ENCODE measurements at regions not wholly inside any gene's neighbourhood (a gene's known extent, or its start where the extent isn't known, plus 50 kb on each side); places are given as distances from the start of the nearest gene placed in this dataset.

DNA sequence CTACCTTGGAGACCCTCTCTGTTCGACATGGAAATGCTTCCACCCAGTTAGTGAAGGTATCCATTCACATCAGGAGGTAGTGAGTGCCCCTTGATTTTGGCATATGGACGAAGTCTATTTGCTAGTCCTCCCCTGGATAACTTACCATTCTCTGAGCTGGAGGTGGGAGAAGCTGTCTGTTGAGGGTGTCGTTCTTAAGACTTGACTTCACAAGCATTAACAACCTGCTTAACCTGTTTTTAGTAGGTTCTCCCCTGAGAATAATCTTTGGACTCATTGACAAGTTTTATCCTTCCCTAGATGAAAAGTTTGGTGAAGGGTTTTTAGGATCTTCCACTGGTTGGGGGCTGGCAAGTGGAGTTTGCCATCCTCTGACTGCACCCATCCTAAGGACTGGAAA is 1053.8 kb upstream of the CNTN5 start:
- Histone ChIP-seq H3K36me3 (no peaks in the 10 kb centered on the region), H3K27me3 (no peaks in the 10 kb centered on the region), H3K27ac (no peak overlapping the region), H3K4me3 (no peak overlapping the region), H3K4me1 (no peaks in the 10 kb centered on the region), H3K9me3 (no peaks in the 10 kb centered on the region)
- intact Hi-C loops (cut with DNase I; ENCODE audit: low total_unique reads), result no loop called here
- TF ChIP-seq POLR2AphosphoS5 (IDR thresholded peaks at IDR 0.05) (no peak), CTCF (IDR thresholded peaks at IDR 0.05) (no peak), POLR2A (IDR thresholded peaks at IDR 0.05) (no peak)
- DNase-seq (ENCODE audit: low spot score in 2 of 2), result no peak

GRCh38 chr11:97968071-97968470 is 1052.7 kb upstream of the CNTN5 start:
- no peaks in the 10 kb centered on the region for H3K4me1 ChIP-seq
- no peaks in the 10 kb centered on the region for H3K36me3 ChIP-seq
- no peaks in the 10 kb centered on the region for H3K27me3 ChIP-seq
- no peak overlapping the region for H3K4me3 ChIP-seq
- no peak overlapping the region for H3K27ac ChIP-seq
- H3K9me3 ChIP-seq, result no peaks in the 10 kb centered on the region
- TF ChIP-seq POLR2AphosphoS5 (IDR thresholded peaks at IDR 0.05) (no peak), POLR2A (IDR thresholded peaks at IDR 0.05) (no peak)
- intact Hi-C loops (cut with DNase I; ENCODE audit: low total_unique reads), result no loop called here
- DNase-seq (ENCODE audit: low spot score in 2 of 2), result no peak

GRCh38 chr11:97972731-97973130 is 1048.0 kb upstream of the CNTN5 start:
- no peak overlapping the region for H3K27ac ChIP-seq
- no peaks in the 10 kb centered on the region for H3K4me1 ChIP-seq
- H3K4me3 ChIP-seq, result no peak overlapping the region
- intact Hi-C loops (cut with DNase I; ENCODE audit: low total_unique reads), result no loop called here
- H3K27me3 ChIP-seq, result no peaks in the 10 kb centered on the region
- H3K9me3 ChIP-seq, result no peaks in the 10 kb centered on the region
- no peak for DNase-seq (ENCODE audit: low spot score in 2 of 2)
- no peaks in the 10 kb centered on the region for H3K36me3 ChIP-seq
- TF ChIP-seq POLR2AphosphoS5 (IDR thresholded peaks at IDR 0.05), result no peak

- TF ChIP-seq POLR2AphosphoS5 (IDR thresholded peaks at IDR 0.05), result no peak
- no peak for TF ChIP-seq CTCF (IDR thresholded peaks at IDR 0.05)
- no peak for TF ChIP-seq POLR2A (IDR thresholded peaks at IDR 0.05)
- DNase-seq (ENCODE audit: low spot score in 2 of 2), result no peak
Observed at GRCh38 chr11:97973352-97973857, 1047.3 kb upstream of the CNTN5 start.

GRCh38 chr11:97974798-97975498 is 1045.8 kb upstream of the CNTN5 start:
- H3K4me1 ChIP-seq, result no peaks in the 10 kb centered on the region
- DNase-seq (ENCODE audit: low spot score in 2 of 2), result no peak
- intact Hi-C loops (cut with DNase I; ENCODE audit: low total_unique reads), result no loop called here
- H3K27ac ChIP-seq, result no peak overlapping the region
- H3K9me3 ChIP-seq, result no peaks in the 10 kb centered on the region
- no peaks in the 10 kb centered on the region for H3K36me3 ChIP-seq
- H3K27me3 ChIP-seq, result no peaks in the 10 kb centered on the region
- no peak overlapping the region for H3K4me3 ChIP-seq
- TF ChIP-seq POLR2A (IDR thresholded peaks at IDR 0.05), result no peak
- TF ChIP-seq POLR2AphosphoS5 (IDR thresholded peaks at IDR 0.05), result no peak
- TF ChIP-seq CTCF (IDR thresholded peaks at IDR 0.05), result no peak

More at GRCh38 chr11:97973352-97973857, 1047.3 kb upstream of the CNTN5 start:
- H3K9me3 ChIP-seq, result no peaks in the 10 kb centered on the region
- H3K27me3 ChIP-seq, result no peaks in the 10 kb centered on the region
- H3K4me1 ChIP-seq, result no peaks in the 10 kb centered on the region
- no peak overlapping the region for H3K4me3 ChIP-seq
- H3K27ac ChIP-seq, result no peak overlapping the region
- H3K36me3 ChIP-seq, result no peaks in the 10 kb centered on the region
- intact Hi-C loops (cut with DNase I; ENCODE audit: low total_unique reads), result no loop called here

- DNase-seq (ENCODE audit: low spot score in 2 of 2), result no peak
Observed at GRCh38 chr11:97977726-97978125, 1043.0 kb upstream of the CNTN5 start.

More at GRCh38 chr11:97977726-97978125, 1043.0 kb upstream of the CNTN5 start:
- Histone ChIP-seq H3K4me3 (no peak overlapping the region), H3K36me3 (no peaks in the 10 kb centered on the region), H3K27me3 (no peaks in the 10 kb centered on the region), H3K9me3 (no peaks in the 10 kb centered on the region), H3K27ac (no peak overlapping the region), H3K4me1 (no peaks in the 10 kb centered on the region)
- intact Hi-C loops (cut with DNase I; ENCODE audit: low total_unique reads), result no loop called here
- TF ChIP-seq CTCF (IDR thresholded peaks at IDR 0.05) (no peak), POLR2A (IDR thresholded peaks at IDR 0.05) (no peak), POLR2AphosphoS5 (IDR thresholded peaks at IDR 0.05) (no peak)

Measured in breast epithelium (tissue), 4 donors.